ENCODE measurements at regions not wholly inside any gene's neighbourhood (a gene's known extent, or its start where the extent isn't known, plus 50 kb on each side); places are given as distances from the start of the nearest gene placed in this dataset.

- TF ChIP-seq CTCF (IDR thresholded peaks at IDR 0.05; ENCODE audit: low read depth, low read length) = no peak
- no peak overlapping the region for H3K4me3 ChIP-seq (ENCODE audit: low read depth, low read length)
These were observed 781.9 kb upstream of the ID2 start for GRCh38 chr2:7899923-7900322.

GRCh38 chr2:7900593-7900992, 781.3 kb upstream of the ID2 start:
- no peak for TF ChIP-seq CTCF (IDR thresholded peaks at IDR 0.05; ENCODE audit: low read depth, low read length)
- no peak overlapping the region for H3K4me3 ChIP-seq (ENCODE audit: low read depth, low read length)

GRCh38 chr2:7902251-7902765, 779.5 kb upstream of the ID2 start:
- no peak for TF ChIP-seq CTCF (IDR thresholded peaks at IDR 0.05; ENCODE audit: low read depth, low read length)
- no peak overlapping the region for H3K4me3 ChIP-seq (ENCODE audit: low read depth, low read length)

GRCh38 chr2:7904319-7904718, 777.5 kb upstream of the ID2 start:
- TF ChIP-seq CTCF (IDR thresholded peaks at IDR 0.05; ENCODE audit: low read depth, low read length) = no peak
- H3K4me3 ChIP-seq (ENCODE audit: low read depth, low read length) = no peak overlapping the region

GRCh38 chr2:7905756-7906155, 776.1 kb upstream of the ID2 start:
- no peak for TF ChIP-seq CTCF (IDR thresholded peaks at IDR 0.05; ENCODE audit: low read depth, low read length)
- no peak overlapping the region for H3K4me3 ChIP-seq (ENCODE audit: low read depth, low read length)

GRCh38 chr2:7906431-7906830, 775.4 kb upstream of the ID2 start:
- no peak for TF ChIP-seq CTCF (IDR thresholded peaks at IDR 0.05; ENCODE audit: low read depth, low read length)
- H3K4me3 ChIP-seq (ENCODE audit: low read depth, low read length) = no peak overlapping the region

DNA sequence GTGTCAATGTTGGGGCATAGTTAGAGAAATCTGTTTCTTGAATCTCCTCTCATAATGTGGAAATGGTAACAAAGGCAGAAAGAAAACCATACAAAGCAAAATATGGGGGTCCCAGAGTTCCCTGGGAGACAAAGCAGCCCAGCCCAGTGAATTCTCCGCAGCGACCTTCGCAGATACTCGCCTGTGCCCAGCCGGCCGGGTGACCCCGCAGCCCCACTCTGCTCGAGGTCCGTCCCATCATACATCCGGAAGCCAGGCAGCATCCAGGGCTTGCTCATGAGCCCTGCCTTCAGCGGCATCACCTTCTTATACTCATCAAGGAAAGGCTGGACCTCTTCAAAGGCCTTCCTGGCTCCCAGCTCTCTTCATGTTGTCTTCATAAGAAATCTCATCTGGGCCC, 774.8 kb upstream of the ID2 start:
- H3K4me3 ChIP-seq (ENCODE audit: low read depth, low read length) = no peak overlapping the region
- no peak for TF ChIP-seq CTCF (IDR thresholded peaks at IDR 0.05; ENCODE audit: low read depth, low read length)
